Tibial nerve (tissue), 4 donors: ENCODE measurements at regions not wholly inside any gene's neighbourhood (a gene's known extent, or its start where the extent isn't known, plus 50 kb on each side); places are given as distances from the start of the nearest gene placed in this dataset.
A peak's percentile ranks its signal among the peaks of the same experiment; 100 is the strongest.

ENCODE experiments used
- DNase-seq, 2 donors: peaks; one replicate each; pipeline ENCODE4 v3.0.0-alpha.2; 2019; ENCODE audit warnings: low spot score in 2 of 2
- H3K27ac ChIP-seq, 4 donors: fragments of 200-600 bp; sonication (generic) in 3 of 4; one replicate each; pipeline ENCODE4 v1.5.1; 2017 to 2019; ENCODE audit warnings: mild to moderate bottlenecking in 1 of 4
- H3K27me3 ChIP-seq, 2 donors: fragments of 200-600 bp; sonication (generic) in 1 of 2; one replicate each; pipeline versions ENCODE4 v1.5.1 to v1.6.0; 2017 to 2019
- H3K36me3 ChIP-seq, 3 donors: fragments of 200-600 bp; sonication (generic); one replicate each; pipeline ENCODE4 v1.5.1; 2018 to 2019
- H3K4me1 ChIP-seq, 4 donors: fragments of 200-600 bp; sonication (generic) in 3 of 4; one replicate each; pipeline ENCODE4 v1.5.1; 2017 to 2019
- H3K4me3 ChIP-seq, 4 donors: fragments of 200-600 bp; sonication (generic) in 3 of 4; one replicate each; pipeline ENCODE4 v1.5.1; 2017 to 2019; ENCODE audit warnings: mild to moderate bottlenecking in 1 of 4, moderate library complexity in 1 of 4
- H3K9me3 ChIP-seq, 4 donors: fragments of 200-600 bp; sonication (generic) in 3 of 4; one replicate each; pipeline ENCODE4 v1.5.1; 2017 to 2019
- CTCF ChIP-seq, 5 experiments: fragments of 200-600 bp in 3 of 5; fragments of 450-650 bp in 2 of 5; sonication (generic) in 3 of 5; IDR thresholded peaks; one replicate each; pipeline ENCODE4 v1.5.1; 2016 to 2019; ENCODE audit warnings: antibody characterized with exemption in 5 of 5, mild to moderate bottlenecking in 3 of 5, moderate library complexity in 2 of 5
- EP300 ChIP-seq, 2 donors: sonication (generic); formaldehyde crosslinking; IDR thresholded peaks; one replicate each; pipeline ENCODE4 v1.6.1; 2017; ENCODE audit warnings: antibody characterized with exemption in 2 of 2, mild to moderate bottlenecking in 1 of 2
- POLR2A ChIP-seq, 2 donors: fragments of 450-650 bp; IDR thresholded peaks; one replicate each; pipeline ENCODE4 v1.6.1; 2017; ENCODE audit warnings: antibody characterized with exemption in 2 of 2, mild to moderate bottlenecking in 2 of 2, moderate library complexity in 2 of 2
- WGBS, 2 donors: methylation state at CpG; one replicate each; pipeline ENCODE4 v1.1.5; 2018; 5-methylcytosine and 5-hydroxymethylcytosine counted together

GRCh38 chr2:196230061-196230854, 58.9 kb upstream of the STK17B start:
- TF ChIP-seq POLR2A (IDR thresholded peaks at IDR 0.05) = no peak
- TF ChIP-seq EP300 (IDR thresholded peaks at IDR 0.05) = no peak
- no peak for TF ChIP-seq CTCF (IDR thresholded peaks at IDR 0.05)
- Histone ChIP-seq H3K4me1 (peaks cover 0 to 30% (median 11%) of the 10 kb centered on the region in 4 donors), H3K4me3 (no peak overlapping the region), H3K9me3 (no peaks in the 10 kb centered on the region), H3K27ac (peak overlapping the region in 1 of 4 donors; percentile 56), H3K27me3 (no peaks in the 10 kb centered on the region), H3K36me3 (no peaks in the 10 kb centered on the region)
- no peak for DNase-seq
- WGBS, 2 donors = 92 to 93% methylated on average over 12 to 13 of the region's 13 CpGs

GRCh38 chr2:196233021-196233804, 61.8 kb upstream of the STK17B start:
- DNase-seq = peak in 1 of 2 donors; percentile 29
- H3K9me3 ChIP-seq = no peaks in the 10 kb centered on the region
- H3K27me3 ChIP-seq = no peaks in the 10 kb centered on the region
- H3K27ac ChIP-seq = peak overlapping the region in 3 of 4 donors; percentile 39 to 67 (median 65)
- peak in 1 of 2 donors; percentile 61 for TF ChIP-seq EP300 (IDR thresholded peaks at IDR 0.05)
- TF ChIP-seq POLR2A (IDR thresholded peaks at IDR 0.05) = no peak
- WGBS, 2 donors = 19 to 33% methylated on average over 5 of the region's 5 CpGs
- H3K36me3 ChIP-seq = no peaks in the 10 kb centered on the region
- no peak overlapping the region for H3K4me3 ChIP-seq
- H3K4me1 ChIP-seq = peaks cover 0 to 24% (median 11%) of the 10 kb centered on the region in 4 donors

GRCh38 chr2:196233805-196234475, 62.6 kb upstream of the STK17B start:
- no peak for DNase-seq
- Histone ChIP-seq H3K4me1 (peaks cover 0 to 25% (median 12%) of the 10 kb centered on the region in 4 donors), H3K9me3 (no peaks in the 10 kb centered on the region), H3K4me3 (no peak overlapping the region), H3K27ac (peak overlapping the region in 3 of 4 donors; percentile 39 to 67 (median 65)), H3K27me3 (no peaks in the 10 kb centered on the region), H3K36me3 (no peaks in the 10 kb centered on the region)
- WGBS, 2 donors = 85 to 89% methylated on average over 4 of the region's 4 CpGs
- TF ChIP-seq CTCF (IDR thresholded peaks at IDR 0.05) (no peak), EP300 (IDR thresholded peaks at IDR 0.05) (no peak), POLR2A (IDR thresholded peaks at IDR 0.05) (no peak)

GRCh38 chr2:196234672-196235071, 63.3 kb upstream of the STK17B start:
- Histone ChIP-seq H3K9me3 (no peaks in the 10 kb centered on the region), H3K4me1 (peaks cover 0 to 28% (median 12%) of the 10 kb centered on the region in 4 donors), H3K4me3 (no peak overlapping the region), H3K27ac (no peak overlapping the region), H3K27me3 (no peaks in the 10 kb centered on the region), H3K36me3 (no peaks in the 10 kb centered on the region)
- DNase-seq = no peak
- 76 to 86% methylated on average over 4 of the region's 4 CpGs for WGBS, 2 donors
- TF ChIP-seq POLR2A (IDR thresholded peaks at IDR 0.05) = no peak
- no peak for TF ChIP-seq CTCF (IDR thresholded peaks at IDR 0.05)
- TF ChIP-seq EP300 (IDR thresholded peaks at IDR 0.05) = no peak

- no peak for TF ChIP-seq EP300 (IDR thresholded peaks at IDR 0.05)
- no peak for TF ChIP-seq POLR2A (IDR thresholded peaks at IDR 0.05)
- no peak for TF ChIP-seq CTCF (IDR thresholded peaks at IDR 0.05)
- H3K4me1 ChIP-seq = peaks cover 0 to 21% (median 1%) of the 10 kb centered on the region in 4 donors
- no peaks in the 10 kb centered on the region for H3K36me3 ChIP-seq
- H3K9me3 ChIP-seq = no peaks in the 10 kb centered on the region
- no peak for DNase-seq
- no peak overlapping the region for H3K4me3 ChIP-seq
- WGBS, 2 donors = 86 to 94% methylated on average over 2 of the region's 2 CpGs
- H3K27me3 ChIP-seq = no peaks in the 10 kb centered on the region
- H3K27ac ChIP-seq = peak overlapping the region in 1 of 4 donors; percentile 52
Observed at GRCh38 chr2:196238836-196239380, 67.5 kb upstream of the STK17B start.
